NCI-H2227 (cell line): ENCODE measurements at regions not wholly inside any gene's neighbourhood (a gene's known extent, or its start where the extent isn't known, plus 50 kb on each side); places are given as distances from the start of the nearest gene placed in this dataset.

Experiments
- DNase-seq: peaks from one replicate; lab custom pipeline; 2025; ENCODE audit not compliant: unreplicated experiment; lab: John Stamatoyannopoulos, UW

DNA sequence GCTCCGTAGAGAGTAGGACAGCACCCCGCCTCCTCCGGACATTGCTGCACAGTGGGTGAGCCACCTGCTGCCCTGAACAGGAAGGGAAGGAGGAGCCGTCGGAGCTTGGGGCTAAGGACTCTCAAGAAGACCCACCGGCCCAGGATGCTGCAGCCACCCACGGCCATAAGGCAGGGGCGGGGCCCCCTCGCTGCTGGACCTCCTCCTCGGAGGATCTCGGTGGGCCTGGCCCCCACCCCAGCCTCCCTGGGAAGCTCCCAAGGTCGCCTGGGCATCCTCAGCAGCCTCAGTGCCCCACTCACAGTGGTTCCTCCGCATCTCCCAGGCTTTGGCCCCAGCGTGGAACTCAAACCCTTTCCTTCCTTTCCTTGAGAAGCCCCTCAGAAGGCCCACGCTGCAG is 68.6 kb upstream of the DIO3 start:
- no peak for DNase-seq

- DNase-seq: no peak
Observed at GRCh38 chr14:101494826-101495225, 66.5 kb upstream of the DIO3 start.

- no peak for DNase-seq
Observed at GRCh38 chr14:101495284-101495683, 66.0 kb upstream of the DIO3 start.

GRCh38 chr14:101495827-101496775 is 65.2 kb upstream of the DIO3 start:
- no peak for DNase-seq

DNA sequence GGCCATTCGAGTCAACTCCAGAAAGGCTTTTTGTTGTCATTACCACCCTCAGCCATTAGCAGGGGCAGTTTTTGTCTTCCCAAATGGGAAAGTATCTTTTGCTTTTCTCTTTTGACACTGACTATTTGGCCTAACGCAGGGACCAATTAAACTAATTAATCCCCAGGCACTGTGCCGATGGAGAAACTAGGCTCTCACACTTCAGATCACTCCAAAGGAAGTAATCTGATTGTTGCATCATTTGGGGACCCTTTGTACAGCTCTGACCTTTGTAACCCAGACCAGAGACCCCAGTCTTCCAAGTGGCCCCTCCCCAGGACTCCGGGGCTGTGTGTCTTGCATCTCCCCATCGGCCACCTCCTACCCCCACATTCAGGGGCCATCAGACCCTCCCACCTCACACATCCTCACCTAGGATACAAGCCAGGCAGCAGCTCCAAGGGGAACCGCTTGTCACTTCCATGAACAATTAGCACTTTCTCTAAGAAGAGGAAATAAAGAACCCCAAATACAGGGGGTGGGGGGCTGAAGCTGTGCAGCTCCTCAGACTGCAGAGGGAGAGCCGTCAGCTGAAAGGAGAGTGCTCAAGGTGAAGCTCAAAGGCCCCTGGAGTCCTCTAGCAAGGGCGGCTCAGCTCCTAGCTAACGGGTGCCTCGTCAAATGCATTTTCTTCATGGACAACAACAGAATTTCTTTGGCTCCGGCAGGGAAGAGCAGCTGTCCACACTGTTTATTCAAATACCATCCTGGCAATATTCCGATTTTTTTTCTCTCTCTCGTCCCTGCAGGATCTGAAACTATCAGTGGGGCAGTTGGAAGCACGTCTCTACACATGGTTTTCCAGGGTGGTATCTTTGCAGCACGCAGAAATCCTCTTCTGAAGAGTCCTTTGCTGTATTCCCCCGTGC is 64.3 kb upstream of the DIO3 start:
- no peak for DNase-seq

GRCh38 chr14:101497684-101498525 is 63.4 kb upstream of the DIO3 start:
- DNase-seq: no peak

GRCh38 chr14:101498526-101498860 is 62.8 kb upstream of the DIO3 start:
- DNase-seq: no peak

DNA sequence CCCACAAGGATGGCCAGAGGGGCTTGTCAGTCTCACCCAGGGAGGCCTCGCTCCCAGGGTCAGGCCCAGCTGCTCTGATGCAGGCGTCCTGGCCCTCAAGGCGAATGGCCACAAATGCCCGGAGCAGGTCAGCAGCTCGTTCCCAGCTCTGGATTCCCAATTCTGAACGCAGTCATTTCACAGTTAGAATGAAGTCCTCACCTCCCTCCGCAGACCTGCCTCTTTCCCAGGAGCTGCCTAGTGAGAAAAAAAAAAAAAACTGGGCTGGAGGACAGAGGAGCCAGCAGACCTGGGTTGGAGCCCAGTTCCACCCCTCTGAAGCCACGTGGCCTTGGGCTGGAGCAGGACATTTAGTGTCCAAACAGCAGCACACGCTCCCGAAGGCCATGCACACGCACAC is 62.2 kb upstream of the DIO3 start:
- DNase-seq: no peak

DNA sequence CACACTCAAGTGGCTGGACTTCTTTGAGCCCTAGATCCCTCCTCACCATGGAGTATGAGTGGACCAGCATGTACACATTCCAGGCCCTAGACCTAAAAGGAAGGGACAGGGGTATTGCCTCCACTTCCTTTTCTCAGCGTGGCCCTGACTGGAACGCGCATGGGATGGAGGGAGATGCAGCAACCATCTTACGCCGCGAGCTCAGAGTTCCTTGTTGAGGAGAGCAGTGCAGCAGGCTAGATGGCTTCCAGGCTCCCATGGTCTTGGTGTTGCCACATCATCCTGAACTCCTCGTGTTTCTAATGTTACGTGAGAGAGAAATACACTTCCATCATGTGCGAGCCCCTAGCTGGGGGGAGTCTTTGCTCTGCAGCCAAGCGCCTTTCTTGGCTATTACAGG is 61.8 kb upstream of the DIO3 start:
- no peak for DNase-seq

DNA sequence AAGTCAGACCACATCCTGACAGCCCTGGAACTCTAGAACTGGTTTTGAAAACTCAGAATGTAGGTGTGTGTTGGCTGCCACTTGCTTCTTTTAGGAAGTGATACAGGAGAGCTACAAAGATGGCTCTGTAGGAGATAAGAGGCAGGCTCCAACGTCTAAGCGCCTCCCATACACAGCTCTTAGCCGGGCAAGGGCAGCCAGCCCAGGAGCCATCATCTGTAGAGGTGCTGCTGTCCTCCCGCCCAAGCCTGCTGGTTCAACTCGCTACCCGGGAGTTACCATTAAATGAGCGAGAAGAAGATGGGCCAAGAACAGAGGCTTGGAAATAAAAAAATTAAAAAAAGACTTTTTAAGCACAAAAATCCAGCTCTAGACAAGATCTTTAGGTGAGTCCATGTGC is 61.2 kb upstream of the DIO3 start:
- no peak for DNase-seq

DNA sequence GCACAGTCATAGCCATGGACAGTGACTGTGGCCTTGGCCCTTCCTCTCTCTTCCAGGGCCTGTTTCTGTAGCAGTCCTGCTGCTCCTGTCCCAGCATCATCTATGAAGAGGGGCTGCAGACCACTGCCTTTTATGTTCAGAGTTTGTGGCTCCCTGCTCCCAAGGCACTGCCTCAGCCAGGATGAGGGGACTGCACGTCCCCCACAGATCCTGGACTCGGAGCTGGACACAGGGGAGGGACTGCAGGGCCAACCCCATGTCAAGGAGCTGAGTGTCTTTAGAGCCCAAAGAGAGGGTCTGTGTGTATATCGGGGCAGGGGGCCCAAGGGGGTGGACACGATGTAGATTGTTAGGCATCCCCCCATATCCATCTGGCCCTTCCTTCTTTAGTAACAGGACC is 60.6 kb upstream of the DIO3 start:
- no peak for DNase-seq

GRCh38 chr14:101501341-101501740 is 60.0 kb upstream of the DIO3 start:
- no peak for DNase-seq

- no peak for DNase-seq
Observed at GRCh38 chr14:101501858-101502615, 59.3 kb upstream of the DIO3 start.

- no peak for DNase-seq
Observed at GRCh38 chr14:101502761-101503392, 58.4 kb upstream of the DIO3 start.

DNA sequence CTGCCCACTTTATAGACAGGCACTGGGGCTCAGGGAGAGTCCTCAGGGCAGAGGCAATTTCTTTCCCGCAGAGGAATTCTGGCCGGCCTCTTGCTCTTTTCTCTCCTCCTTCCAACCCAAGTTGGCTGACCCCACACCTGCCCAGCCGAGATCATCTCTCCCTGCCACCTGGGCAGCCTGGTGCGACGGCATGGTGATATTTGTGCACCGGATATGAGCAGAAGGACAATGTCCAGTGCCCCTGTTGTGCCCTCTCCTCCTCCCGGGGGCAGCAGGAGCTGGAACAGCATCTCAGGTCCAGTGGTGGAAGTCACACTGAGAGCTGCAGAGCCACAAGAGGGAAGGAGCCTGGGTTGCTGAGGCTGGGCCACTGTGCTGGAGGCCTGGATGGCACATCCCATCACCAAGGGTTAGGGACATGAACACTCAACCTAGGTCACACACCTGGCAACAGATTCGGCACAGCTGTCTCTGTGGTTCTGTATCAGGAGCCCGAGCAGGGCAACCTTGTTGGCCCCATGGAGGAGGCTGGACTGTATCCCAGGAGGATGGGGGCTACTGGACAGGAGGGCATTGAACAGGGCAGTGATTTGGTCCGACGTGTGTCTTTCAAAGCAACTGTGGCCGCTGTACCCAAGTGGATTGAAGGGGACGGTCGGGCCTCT is 57.7 kb upstream of the DIO3 start:
- DNase-seq: no peak

DNA sequence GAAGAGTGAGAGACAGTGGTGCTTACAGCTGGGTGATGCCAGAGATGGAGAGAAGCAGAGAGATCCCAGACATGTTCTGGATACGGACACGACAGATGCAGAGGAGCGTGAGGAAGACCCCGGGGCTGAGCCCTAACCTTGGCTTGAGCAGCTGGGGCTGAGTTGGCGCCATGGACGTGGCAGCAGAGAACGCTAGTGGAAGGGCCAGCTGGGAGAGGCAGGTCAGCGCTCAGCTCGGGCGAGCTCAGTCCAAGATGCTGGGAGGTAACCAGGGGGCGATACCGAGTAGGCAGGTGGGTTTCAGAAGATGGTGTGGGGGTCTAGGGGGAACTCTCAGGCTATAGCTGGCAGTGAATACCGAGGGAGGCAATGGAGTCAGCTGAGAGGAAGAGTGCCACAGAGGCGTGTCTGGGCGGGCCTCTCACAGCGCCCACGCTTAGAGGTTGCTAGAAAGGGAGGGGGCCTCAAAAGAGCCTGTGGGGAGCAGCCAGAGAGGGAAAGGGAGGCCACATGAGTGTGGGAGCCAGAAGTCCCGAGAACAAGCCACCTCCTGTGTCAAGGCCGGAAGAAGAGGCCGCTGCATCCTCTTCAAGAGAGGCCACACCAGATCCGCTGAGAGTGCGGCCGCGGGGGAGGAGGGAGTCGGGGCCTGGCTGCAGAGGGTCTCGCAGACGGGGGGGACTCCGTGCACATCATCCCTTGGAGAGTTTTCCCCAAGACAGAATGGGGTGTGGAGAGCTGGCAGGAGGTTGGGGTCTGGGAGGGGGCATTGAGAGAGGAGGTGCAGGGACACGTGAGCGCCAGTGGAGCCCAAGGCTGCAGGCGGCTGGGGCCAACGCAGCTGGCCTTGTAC is 57.0 kb upstream of the DIO3 start:
- no peak for DNase-seq

- DNase-seq: no peak
Observed at GRCh38 chr14:101505236-101505970, 55.9 kb upstream of the DIO3 start.
